Small intestine (tissue), 7 donors: ENCODE measurements at regions not wholly inside any gene's neighbourhood (a gene's known extent, or its start where the extent isn't known, plus 50 kb on each side); places are given as distances from the start of the nearest gene placed in this dataset.

Experiments used
- DNase-seq, 2 donors: peaks; one replicate each; pipeline versions ENCODE4 v3.0.0 to v3.0.0-alpha.2; 2013
- FAIRE-seq: peaks from 2 replicates; lab custom pipeline; 2012; peaks lifted over from hg19 to GRCh38; lab: Jason Lieb, UNC
- H3K27ac ChIP-seq, 3 donors: one replicate each; pipeline ENCODE4 v1.5.1; 2013; ENCODE audit warnings: low read length in 2 of 3, mild to moderate bottlenecking in 2 of 3, control low read depth in 1 of 3, inconsistent platforms in 1 of 3, low read depth in 1 of 3, moderate library complexity in 1 of 3
- H3K27me3 ChIP-seq, 3 donors: one replicate each; pipeline ENCODE4 v1.6.1; 2013; ENCODE audit warnings: low read length in 3 of 3, inconsistent platforms in 1 of 3; ENCODE audit not compliant: control insufficient read depth in 3 of 3, insufficient read depth in 3 of 3
- H3K36me3 ChIP-seq, 3 donors: one replicate each; pipeline ENCODE4 v1.6.1; 2013; ENCODE audit warnings: low read length in 3 of 3, inconsistent platforms in 1 of 3, low read depth in 1 of 3, mild to moderate bottlenecking in 1 of 3, moderate library complexity in 1 of 3; ENCODE audit not compliant: control insufficient read depth in 3 of 3, insufficient read depth in 2 of 3
- H3K4me1 ChIP-seq, 3 donors: one replicate each; pipeline ENCODE4 v1.6.1; 2013; ENCODE audit warnings: low read length in 2 of 3, inconsistent platforms in 1 of 3, low read depth in 1 of 3, mild to moderate bottlenecking in 1 of 3, moderate library complexity in 1 of 3; ENCODE audit not compliant: control insufficient read depth in 3 of 3, insufficient read depth in 2 of 3
- H3K4me3 ChIP-seq, 3 donors: one replicate each; pipeline ENCODE4 v1.5.1; 2013; ENCODE audit warnings: low read length in 3 of 3, control low read depth in 1 of 3, inconsistent platforms in 1 of 3, low read depth in 1 of 3, mild to moderate bottlenecking in 1 of 3, moderate library complexity in 1 of 3
- H3K9me3 ChIP-seq, 2 donors: one replicate each; pipeline ENCODE4 v1.6.1; 2013; ENCODE audit warnings: low read depth in 1 of 2, low read length in 1 of 2; ENCODE audit not compliant: control insufficient read depth in 2 of 2, insufficient read depth in 1 of 2
- WGBS, 3 donors: extraction: QIAGEN DNeasy Blood & Tissue Kit; methylation state at CpG; one replicate each; pipeline ENCODE4 v1.1.7; 2013; 5-methylcytosine and 5-hydroxymethylcytosine counted together
- donor health status: healthy with polysubstance abuse.
- donor health status: control.
- donor health status: control.
- donor health status: Bipolar disorder and iron deficiency.
- donor health status: healthy.

DNA sequence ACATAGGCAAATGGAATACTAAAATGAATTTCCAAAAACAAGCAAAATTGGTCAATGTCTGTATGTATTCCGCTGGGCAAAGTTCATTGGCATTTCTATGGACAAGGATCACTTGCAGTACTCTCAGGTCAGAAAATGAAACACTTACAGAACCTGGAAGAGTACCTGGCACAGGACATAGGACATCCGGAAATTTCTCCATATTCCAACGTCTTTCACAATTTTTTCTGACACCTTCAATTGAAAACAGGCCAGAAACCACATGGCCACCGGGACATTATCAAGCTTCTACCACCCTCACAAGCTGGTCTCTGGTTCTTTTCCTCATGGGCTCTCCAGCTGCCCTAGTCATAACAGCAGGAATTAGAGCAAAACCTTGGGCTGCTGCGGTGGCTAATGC lies 96.9 kb upstream of the MSH6 start:
- Histone ChIP-seq H3K27me3 (no peaks in the 10 kb centered on the region), H3K27ac (no peak overlapping the region), H3K4me3 (no peak overlapping the region), H3K4me1 (no peaks in the 10 kb centered on the region), H3K36me3 (no peaks in the 10 kb centered on the region), H3K9me3 (peaks cover 0 to 11% of the 10 kb centered on the region in 2 donors)
- WGBS, 3 donors: 82 to 88% (median 84%) methylated on average over 5 of the region's 5 CpGs
- DNase-seq: no peak
- FAIRE-seq: no peak

- Histone ChIP-seq H3K27me3 (no peaks in the 10 kb centered on the region), H3K27ac (no peak overlapping the region), H3K4me3 (no peak overlapping the region), H3K9me3 (peaks cover 0 to 2% of the 10 kb centered on the region in 2 donors), H3K36me3 (no peaks in the 10 kb centered on the region), H3K4me1 (no peaks in the 10 kb centered on the region)
- WGBS, 3 donors: 84 to 90% (median 90%) methylated on average over 8 of the region's 8 CpGs
- FAIRE-seq: no peak
- DNase-seq: no peak
These were observed 100.7 kb upstream of the MSH6 start for GRCh38 chr2:47682216-47682749.

- FAIRE-seq (no peak), DNase-seq (no peak)
- peaks cover 0 to 4% of the 10 kb centered on the region in 2 donors for H3K9me3 ChIP-seq
- peaks cover 0 to 2% (median 0%) of the 10 kb centered on the region in 3 donors for H3K27me3 ChIP-seq
- no peaks in the 10 kb centered on the region for H3K4me1 ChIP-seq
- 65 to 82% (median 79%) methylated on average over 6 of the region's 6 CpGs for WGBS, 3 donors
- H3K36me3 ChIP-seq: no peaks in the 10 kb centered on the region
- no peak overlapping the region for H3K4me3 ChIP-seq
- no peak overlapping the region for H3K27ac ChIP-seq
These were observed 105.6 kb upstream of the KCNK12 start for GRCh38 chr2:47676261-47676926.

DNA sequence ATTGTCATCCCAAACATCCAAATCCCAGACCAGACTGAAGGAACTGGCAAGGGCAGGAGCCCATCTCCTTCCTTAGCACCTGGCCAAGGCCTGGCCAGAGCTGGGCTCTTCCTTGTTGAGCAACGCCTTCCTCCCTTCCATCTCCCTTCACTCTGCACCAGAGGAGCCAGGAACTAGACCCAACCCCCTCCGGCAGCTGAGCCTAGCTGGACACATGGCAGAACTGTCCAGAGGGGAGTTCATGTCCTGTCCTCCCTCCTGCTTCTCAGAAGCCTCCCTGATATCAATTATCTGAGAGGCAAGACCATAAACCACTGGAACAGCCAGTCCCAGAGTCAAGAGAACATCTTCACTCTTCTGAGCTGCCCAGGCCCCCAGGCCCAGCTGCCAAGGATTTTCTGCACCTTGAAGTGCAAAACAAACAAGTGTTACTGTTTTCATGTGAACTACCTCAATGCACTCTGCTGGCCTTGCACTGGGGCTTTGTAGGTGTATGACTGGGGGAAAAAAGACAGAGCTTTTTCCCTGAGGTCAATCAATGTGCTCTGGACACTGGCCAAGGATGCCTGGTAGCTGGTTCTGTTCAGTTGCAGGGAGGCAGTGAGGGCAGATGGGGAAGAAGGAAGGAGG lies 104.5 kb upstream of the KCNK12 start:
- no peaks in the 10 kb centered on the region for H3K4me1 ChIP-seq
- DNase-seq (no peak), FAIRE-seq (no peak)
- H3K4me3 ChIP-seq: no peak overlapping the region
- H3K9me3 ChIP-seq: peaks cover 0 to 4% of the 10 kb centered on the region in 2 donors
- 68 to 85% (median 78%) methylated on average over 2 of the region's 2 CpGs for WGBS, 3 donors
- no peak overlapping the region for H3K27ac ChIP-seq
- no peaks in the 10 kb centered on the region for H3K36me3 ChIP-seq
- peaks cover 0 to 2% (median 0%) of the 10 kb centered on the region in 3 donors for H3K27me3 ChIP-seq

DNA sequence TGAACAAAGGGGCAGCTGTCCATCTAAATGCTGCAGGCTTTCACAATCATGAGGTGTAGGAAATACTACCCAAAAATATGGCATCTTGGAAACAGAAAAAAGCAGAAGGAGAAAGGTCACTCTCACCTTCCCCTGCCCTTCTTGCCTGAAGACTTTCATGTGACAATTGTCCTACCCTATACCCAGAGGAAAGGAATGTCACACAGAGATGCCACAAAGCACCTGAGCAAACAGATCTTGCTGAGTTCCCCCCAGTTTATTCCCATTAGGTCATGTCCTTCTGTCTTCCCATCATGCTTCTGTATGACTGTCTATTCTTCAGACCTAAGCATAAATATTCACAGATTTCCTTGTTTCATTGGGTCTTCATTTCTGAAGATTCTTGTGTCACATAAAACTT lies 95.5 kb upstream of the KCNK12 start:
- Histone ChIP-seq H3K9me3 (no peaks in the 10 kb centered on the region), H3K4me3 (no peak overlapping the region), H3K36me3 (no peaks in the 10 kb centered on the region), H3K27me3 (no peaks in the 10 kb centered on the region), H3K27ac (no peak overlapping the region), H3K4me1 (no peaks in the 10 kb centered on the region)
- FAIRE-seq (no peak), DNase-seq (no peak)

DNA sequence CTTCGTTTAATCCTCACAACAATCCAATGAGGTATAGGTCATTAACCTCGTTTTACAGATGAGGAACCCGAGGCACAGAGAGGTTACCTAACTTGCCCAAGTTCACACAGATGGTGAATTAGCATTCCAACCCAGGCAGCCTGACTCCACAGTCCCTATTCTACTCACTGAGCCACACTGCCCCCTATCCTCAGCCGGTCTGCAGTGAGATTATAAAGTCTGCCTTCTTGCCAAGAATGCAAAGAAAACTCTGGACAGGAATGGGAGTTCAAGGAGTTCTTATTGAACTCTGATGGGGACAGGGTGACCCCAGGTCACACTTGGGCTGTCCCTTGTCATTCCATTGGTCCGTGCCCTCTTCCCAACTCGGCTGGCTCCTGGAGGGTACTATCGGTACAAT lies 94.0 kb upstream of the KCNK12 start:
- no peak overlapping the region for H3K27ac ChIP-seq
- H3K4me3 ChIP-seq: no peak overlapping the region
- no peaks in the 10 kb centered on the region for H3K36me3 ChIP-seq
- DNase-seq (peak in 1 of 2 donors; percentile 9), FAIRE-seq (no peak)
- WGBS, 3 donors: 58 to 76% (median 63%) methylated on average over 7 of the region's 7 CpGs
- H3K9me3 ChIP-seq: no peaks in the 10 kb centered on the region
- no peaks in the 10 kb centered on the region for H3K27me3 ChIP-seq
- H3K4me1 ChIP-seq: no peaks in the 10 kb centered on the region

- H3K4me3 ChIP-seq: no peak overlapping the region
- 46 to 74% (median 60%) methylated on average over 1 of the region's 1 CpG for WGBS, 3 donors
- FAIRE-seq (no peak), DNase-seq (no peak)
- no peaks in the 10 kb centered on the region for H3K36me3 ChIP-seq
- H3K9me3 ChIP-seq: no peaks in the 10 kb centered on the region
- no peak overlapping the region for H3K27ac ChIP-seq
- no peaks in the 10 kb centered on the region for H3K4me1 ChIP-seq
- H3K27me3 ChIP-seq: no peaks in the 10 kb centered on the region
These were observed 91.8 kb upstream of the KCNK12 start for GRCh38 chr2:47662552-47662951.

DNA sequence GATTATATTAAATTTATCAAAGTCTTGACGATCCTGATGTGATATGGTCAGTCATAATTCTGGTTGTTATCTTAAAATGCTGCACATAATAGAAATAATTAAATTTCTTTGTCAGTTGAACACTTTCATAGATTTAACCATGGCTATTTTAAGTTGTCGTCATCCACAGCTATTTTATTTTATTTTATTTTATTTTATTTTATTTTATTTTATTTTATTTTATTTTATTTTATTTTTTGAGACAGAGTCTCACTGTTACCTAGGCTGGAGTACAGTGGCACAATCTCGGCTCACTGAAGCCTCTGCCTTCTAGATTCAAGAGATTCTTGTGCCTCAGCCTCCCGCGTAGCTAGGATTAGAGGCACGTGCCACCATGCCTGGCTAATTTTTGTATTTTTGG lies 90.5 kb upstream of the KCNK12 start:
- DNase-seq (no peak), FAIRE-seq (no peak)
- Histone ChIP-seq H3K9me3 (no peaks in the 10 kb centered on the region), H3K4me1 (no peaks in the 10 kb centered on the region), H3K27me3 (no peaks in the 10 kb centered on the region), H3K4me3 (no peak overlapping the region), H3K27ac (no peak overlapping the region), H3K36me3 (no peaks in the 10 kb centered on the region)
- WGBS, 3 donors: 90 to 94% (median 92%) methylated on average over 6 of the region's 6 CpGs
